ENCODE measurements at regions not wholly inside any gene's neighbourhood (a gene's known extent, or its start where the extent isn't known, plus 50 kb on each side); places are given as distances from the start of the nearest gene placed in this dataset.

GRCh38 chr16:14360326-14361037 lies 269.6 kb downstream of the PARN start:
- no peak for DNase-seq

- no peak for DNase-seq
These were observed 271.3 kb downstream of the PARN start for GRCh38 chr16:14358697-14359305.

GRCh38 chr16:14357328-14357727 lies 272.7 kb downstream of the PARN start:
- DNase-seq, result no peak

DNA sequence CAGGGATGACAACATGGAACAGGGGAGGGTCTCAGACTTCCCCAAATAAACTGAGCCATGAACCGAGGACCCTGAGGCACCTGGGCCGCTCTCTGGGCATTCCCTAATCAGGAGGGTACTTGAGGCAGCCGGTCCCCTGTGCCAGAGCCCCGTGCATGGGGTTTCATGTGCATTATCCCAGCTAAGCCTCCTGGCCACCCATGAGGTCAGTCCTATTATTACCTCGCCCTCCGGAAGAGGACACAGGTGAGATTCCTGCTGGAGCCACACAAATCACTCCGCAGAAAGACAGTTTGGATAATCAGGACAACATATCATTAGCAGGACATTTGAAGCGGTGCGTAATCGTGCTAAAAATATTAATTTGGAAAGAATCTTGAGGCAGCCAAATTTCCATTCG lies 274.0 kb downstream of the PARN start:
- no peak for DNase-seq

GRCh38 chr16:14354561-14355351 lies 275.3 kb downstream of the PARN start:
- peak; percentile 13 for DNase-seq

DNA sequence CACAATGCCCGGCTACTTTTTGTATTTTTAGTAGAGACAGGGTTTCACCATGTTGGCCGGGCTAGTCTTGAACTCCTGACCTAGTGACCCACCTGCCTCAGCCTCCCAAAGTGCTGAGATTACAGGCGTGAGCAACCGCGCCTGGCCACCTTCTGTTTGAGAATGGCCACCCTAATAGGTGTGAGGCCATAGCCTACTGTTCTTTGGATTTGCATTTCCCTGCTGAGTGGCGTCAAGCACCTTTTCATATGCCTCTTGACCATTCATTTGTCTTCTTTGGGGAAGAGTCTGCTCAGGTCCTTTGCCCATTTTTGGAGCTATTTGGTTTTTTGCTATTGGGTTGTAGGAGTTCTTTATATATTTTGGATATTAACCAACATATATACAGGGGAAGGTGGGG lies 276.7 kb downstream of the PARN start:
- peak; percentile 71 for DNase-seq

GRCh38 chr16:14351647-14352046 lies 278.4 kb downstream of the PARN start:
- peak; percentile 4 for DNase-seq

- DNase-seq, result no peak
These were observed 279.4 kb downstream of the PARN start for GRCh38 chr16:14350626-14351025.

DNA sequence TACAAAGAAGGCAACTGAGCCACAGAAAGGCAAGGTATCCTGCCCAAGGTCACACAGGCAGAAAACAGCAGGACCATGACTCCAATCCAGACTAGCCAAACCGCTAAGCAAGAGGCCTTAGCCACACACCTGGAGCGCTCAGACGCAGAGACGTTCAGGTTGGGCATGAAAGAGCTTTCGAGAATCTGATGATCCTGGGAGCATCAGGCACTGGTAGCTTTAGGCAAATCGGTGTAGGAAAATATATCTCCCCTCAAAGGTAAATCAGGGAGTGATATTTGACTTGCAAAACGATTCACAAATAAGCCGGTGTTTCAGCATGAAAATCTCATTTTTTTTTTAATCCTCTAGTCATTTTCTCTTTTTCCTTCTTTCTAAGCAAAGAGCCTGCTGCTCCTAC lies 279.0 kb downstream of the MRTFB start:
- DNase-seq, result no peak

DNA sequence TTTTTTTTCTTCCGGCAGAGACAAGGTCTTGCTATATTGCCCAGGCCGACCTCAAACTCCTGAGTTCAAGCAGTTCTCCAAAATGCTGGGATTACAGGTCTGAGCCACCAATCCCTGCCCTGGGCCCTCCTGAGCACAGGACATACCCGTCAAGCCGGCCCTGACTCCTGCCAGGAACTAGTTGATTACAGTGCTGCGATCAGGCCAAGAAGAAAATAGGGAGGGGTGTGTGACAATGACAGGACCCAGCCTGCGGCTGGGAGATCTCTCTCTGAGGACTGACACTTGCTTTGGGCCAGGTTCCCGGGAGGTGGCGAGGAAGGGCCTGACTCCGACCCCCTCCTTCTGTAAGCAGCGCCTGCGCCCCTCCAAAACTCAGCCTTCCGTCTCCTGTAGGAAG lies 276.6 kb downstream of the MRTFB start:
- DNase-seq, result no peak

DNA sequence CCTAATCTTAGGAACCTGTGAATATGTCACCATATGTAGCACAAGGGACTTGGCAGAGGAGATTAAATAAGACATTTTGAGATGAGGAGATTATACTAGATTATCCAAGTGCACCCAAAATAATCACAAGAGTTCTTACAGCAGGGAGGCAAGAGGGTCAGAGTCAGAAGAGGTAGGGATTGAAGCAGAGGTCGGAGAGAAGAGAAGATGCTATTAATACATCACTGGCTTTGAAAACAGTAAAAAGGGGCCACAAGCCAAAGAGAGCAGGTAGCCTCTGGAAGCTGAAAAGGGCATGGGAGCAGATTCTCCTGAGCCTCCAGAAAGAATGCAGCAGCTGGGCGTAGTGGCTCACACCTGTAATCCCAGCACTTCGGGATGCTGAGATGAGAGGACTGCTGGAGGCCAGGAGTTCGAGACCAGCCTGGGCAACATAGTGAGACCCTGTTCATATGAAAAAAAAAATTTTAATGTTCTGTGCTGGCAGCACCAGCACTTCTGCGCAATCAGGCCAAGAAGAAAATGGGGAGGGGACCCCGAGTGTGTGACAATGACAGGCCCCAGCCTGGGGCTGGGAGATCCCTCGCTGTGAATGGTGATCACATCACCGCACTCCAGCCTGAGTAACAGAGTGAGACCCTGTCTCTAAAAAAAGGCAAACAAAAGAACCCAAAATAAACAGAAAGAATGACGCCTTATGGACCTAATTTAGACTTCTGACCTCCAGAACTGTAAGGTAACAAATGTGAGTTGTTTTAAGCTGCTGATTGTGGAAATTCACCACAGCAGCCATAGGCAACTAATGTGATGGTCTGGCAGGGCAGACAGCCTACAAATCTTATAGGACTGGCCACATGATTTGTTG lies 275.4 kb downstream of the MRTFB start:
- DNase-seq, result no peak

- DNase-seq, result no peak
These were observed 274.5 kb downstream of the MRTFB start for GRCh38 chr16:14345512-14346115.

GRCh38 chr16:14344945-14345344 lies 273.8 kb downstream of the MRTFB start:
- no peak for DNase-seq

DNA sequence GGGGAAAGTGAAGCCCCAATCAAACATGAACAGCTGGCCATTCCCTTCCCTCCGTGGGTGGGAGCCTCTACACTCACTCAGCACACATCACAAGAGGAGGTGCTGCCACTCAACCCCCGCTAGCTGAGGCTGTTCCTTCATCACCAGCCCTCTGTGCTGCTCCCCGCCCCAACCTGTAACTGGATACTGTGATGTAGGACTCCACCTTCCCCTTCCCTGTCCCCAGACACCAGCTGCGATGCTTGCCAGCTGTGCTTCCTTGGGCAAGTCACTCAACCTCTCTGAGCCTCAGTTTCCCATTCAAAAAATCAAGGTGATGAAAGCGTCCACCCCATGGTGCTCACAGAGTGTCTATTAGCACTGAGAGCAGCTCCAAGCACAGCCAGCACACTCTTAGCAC lies 273.2 kb downstream of the MRTFB start:
- no peak for DNase-seq

DNA sequence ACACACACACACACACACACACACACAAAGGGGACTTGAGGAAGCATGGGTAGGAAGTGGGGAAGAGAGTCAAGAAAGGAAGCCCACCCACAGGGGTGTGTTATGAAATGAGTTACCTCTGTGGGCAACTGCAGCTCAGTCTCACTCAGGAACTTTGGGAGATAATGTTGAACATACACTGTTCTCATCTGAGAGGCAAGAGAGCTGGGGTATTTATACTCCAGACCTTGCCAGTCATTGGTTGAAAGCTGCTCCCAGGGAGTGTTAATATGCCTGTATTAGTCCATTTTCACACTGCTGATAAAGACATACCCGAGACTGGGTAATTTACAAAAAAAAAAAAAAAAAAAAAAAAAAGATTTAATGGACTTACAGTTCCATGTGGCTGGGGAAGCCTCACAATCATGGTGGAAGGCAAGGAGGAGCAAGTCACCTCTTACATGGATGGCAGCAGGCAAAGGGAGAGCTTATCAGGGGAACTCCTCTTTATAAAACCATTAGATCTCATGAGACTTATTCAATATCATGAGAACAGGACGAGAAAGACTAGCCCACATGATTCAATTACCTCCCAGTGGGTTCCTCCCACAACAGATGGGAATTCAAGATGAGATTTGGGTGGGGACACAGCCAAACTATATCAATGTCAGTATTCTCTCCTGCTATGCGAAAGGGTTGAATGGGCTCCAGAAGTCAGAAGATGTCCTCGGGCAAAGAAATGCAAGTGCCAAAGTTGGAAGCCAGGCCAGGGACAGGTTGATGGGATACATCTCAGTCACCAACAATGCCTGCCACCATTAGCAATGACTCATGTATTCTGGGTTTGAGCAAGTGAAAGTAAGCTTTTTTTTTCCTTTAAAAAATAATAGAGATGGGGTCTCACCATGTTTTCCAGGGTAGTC lies 270.5 kb downstream of the MRTFB start:
- no peak for DNase-seq

- DNase-seq, result no peak
These were observed 268.6 kb downstream of the MRTFB start for GRCh38 chr16:14339694-14340093.

DNA sequence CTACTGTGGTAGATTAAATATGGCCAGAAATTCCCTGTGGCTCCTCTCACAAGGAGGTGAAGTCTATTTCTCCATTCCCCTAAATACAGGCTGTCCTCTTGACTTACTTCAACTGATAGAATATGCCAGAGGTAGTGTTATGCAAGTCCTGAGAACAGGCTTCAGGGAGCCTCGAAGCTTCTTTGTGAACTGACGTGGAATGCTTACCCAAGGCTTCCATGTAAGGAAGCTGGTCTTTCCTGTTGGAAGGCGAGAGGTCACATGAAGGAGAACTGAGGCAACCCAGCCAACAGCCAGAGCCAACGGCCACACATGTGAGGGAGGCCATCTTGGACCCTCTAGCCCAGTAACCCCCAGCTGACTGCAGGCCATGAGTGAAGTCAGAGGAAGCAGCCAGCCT lies 267.9 kb downstream of the MRTFB start:
- no peak for DNase-seq

DNA sequence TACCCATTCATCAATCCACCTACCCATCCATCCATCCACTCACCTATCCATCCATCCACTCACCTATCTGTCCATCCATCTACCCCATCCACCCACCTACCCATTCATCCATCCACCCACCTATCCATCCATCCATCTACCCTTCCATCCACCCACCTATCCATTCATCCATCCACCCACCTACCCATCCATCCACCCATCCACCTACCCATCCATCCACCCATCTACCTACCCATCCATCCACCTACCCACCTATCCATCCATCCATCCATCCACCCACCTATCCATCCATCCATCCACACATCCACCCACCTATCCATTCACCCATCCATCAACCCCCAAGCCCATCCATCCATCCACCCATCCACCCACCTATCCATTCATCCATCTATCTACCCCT lies 267.1 kb downstream of the MRTFB start:
- DNase-seq, result no peak

DNA sequence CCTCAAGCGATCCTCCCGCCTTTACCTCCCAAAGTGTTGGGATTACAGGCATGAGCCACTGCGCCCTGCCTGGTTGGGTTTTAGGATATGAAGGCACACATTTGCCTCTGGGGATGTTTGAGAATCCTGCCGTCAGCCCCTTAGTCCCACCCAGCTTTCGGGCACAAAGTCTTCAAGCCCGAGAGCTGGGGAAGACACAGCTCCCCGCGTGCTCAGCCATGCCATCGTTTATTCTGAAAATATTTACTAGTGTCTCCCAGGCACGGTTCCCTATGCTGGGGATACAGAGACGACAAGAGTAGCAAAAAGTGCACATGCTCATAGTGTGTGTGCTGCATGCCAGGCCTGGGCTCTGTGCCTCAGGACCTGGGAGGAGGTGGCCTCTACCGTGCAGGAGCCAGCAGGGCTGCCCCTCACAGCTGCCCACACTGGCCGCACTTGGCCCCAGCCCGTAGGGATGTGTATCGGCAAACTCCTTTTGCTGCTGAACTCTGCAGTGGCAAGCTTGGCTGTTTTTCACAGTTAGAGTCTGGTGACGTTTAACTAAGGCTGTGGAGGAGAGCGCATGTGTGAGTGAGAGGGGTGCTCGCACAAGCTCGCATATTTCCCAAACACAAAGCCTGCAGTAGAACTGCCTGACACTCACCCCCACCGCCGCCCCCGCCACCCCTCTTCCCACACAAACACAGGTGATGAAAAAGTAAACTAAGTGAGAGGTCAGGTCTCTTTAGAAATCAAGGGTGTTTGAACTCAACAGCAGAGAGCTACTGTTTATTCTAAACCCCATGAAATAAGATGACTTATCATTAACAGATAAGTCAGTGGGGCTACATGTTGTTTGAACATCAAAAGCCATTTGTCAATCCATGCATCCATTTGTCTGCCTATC lies 266.4 kb downstream of the MRTFB start:
- peak; percentile 43 for DNase-seq

GRCh38 chr16:14335297-14335696 lies 264.2 kb downstream of the MRTFB start:
- no peak for DNase-seq
